ENCODE measurements at regions not wholly inside any gene's neighbourhood (a gene's known extent, or its start where the extent isn't known, plus 50 kb on each side); places are given as distances from the start of the nearest gene placed in this dataset.

DNA sequence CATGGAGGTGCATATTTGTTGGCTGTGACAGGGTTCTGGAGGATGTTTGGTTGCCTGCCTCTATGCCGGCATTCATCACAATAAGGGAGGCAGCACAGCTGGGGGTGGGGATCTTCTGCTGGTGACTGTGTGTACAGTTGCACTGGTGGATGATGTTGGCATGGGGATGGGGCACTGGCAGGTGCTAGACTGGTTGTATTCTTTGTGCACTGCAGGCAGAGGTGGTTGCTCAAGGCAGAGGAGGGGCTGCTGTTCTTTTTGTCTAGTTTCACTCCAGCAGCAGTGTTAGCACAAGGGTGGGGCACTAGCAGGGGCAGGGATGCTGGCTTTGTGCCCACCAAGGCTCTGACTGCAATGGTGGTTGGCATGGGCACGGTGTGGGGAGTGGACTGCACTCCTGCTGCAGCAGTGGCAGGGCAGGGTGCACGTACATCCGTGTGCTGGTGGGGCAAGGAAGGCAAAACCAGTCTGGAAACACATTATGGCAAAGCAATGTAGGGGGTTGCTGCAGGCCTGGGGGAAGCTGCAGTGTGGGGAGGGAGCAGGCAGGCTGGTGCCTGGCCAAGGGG is 69.3 kb downstream of the ISOC1 start:
- no peak for DNase-seq (ENCODE audit: low read depth)
- H3K4me3 ChIP-seq (ENCODE audit: low read depth, low read length): no peak overlapping the region
- TF ChIP-seq, protein P1, sequence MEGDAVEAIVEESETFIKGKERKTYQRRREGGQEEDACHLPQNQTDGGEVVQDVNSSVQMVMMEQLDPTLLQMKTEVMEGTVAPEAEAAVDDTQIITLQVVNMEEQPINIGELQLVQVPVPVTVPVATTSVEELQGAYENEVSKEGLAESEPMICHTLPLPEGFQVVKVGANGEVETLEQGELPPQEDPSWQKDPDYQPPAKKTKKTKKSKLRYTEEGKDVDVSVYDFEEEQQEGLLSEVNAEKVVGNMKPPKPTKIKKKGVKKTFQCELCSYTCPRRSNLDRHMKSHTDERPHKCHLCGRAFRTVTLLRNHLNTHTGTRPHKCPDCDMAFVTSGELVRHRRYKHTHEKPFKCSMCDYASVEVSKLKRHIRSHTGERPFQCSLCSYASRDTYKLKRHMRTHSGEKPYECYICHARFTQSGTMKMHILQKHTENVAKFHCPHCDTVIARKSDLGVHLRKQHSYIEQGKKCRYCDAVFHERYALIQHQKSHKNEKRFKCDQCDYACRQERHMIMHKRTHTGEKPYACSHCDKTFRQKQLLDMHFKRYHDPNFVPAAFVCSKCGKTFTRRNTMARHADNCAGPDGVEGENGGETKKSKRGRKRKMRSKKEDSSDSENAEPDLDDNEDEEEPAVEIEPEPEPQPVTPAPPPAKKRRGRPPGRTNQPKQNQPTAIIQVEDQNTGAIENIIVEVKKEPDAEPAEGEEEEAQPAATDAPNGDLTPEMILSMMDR (IDR thresholded peaks at IDR 0.05; ENCODE audit: low read depth, low read length, missing control alignments): no peak
- in situ Hi-C loops (cut with HindIII; ENCODE audit: low sequenced_read_pairs): no loop called here

DNA sequence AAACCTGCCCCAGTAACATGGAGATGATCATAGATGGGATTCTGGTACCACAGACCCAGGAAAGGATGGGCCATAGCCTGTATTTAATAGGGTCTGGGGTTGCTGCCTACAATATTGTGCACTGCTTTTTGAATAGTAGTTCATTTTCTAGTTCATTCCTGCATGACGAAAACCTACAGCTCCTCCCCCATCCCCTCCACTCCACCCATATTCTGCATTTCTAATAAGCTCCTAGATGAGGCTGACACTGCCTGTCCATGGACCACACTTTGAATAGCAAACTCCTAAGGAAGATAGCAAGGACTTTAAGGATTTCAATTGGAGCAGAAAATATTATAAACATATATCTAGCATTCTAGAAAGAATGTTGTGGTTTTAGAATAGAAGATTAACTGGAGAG is 75.5 kb downstream of the ISOC1 start:
- in situ Hi-C loops (cut with HindIII; ENCODE audit: low sequenced_read_pairs): no loop called here
- TF ChIP-seq, protein P1 (IDR thresholded peaks at IDR 0.05; ENCODE audit: low read depth, low read length, missing control alignments): no peak
- DNase-seq (ENCODE audit: low read depth): no peak
- H3K4me3 ChIP-seq (ENCODE audit: low read depth, low read length): no peak overlapping the region

DNA sequence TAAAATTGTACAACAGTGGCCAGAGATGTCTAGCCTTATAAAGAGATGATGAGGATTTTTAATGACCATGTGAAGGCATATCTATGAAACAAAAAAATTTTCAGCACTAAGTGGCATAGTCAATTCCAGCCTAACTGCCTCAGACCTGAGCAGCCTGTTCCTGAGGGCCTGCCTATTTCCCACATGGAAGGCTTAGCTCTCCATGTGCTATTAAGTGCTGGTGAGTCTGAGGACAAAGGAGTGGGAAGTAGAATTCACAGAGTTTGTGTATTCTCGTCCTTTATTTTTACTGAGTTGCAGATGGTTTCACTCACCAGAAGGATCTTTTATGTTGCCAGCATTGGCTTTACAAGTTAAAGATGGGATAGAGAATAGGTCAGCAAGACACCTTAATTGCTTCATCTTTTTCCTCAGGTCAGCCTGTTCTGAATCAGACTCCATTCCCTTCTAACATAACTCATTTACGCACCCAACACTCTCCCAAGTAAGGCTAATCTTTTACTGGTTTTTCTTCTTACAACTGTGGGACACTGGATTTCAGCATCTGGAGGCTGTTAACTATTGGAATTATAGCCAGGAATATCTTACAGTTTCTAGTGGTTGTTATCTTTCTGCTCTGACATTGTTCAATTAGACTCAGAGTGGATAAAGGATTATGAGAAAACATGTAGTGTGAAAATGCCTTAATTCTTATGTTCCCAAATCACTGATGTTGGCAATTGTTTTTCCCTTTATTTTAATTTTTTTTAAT is 76.8 kb downstream of the ISOC1 start:
- TF ChIP-seq, protein P1 (IDR thresholded peaks at IDR 0.05; ENCODE audit: low read depth, low read length, missing control alignments): no peak
- no peak overlapping the region for H3K4me3 ChIP-seq (ENCODE audit: low read depth, low read length)
- no peak for DNase-seq (ENCODE audit: low read depth)
- in situ Hi-C loops (cut with HindIII; ENCODE audit: low sequenced_read_pairs): no loop called here

DNA sequence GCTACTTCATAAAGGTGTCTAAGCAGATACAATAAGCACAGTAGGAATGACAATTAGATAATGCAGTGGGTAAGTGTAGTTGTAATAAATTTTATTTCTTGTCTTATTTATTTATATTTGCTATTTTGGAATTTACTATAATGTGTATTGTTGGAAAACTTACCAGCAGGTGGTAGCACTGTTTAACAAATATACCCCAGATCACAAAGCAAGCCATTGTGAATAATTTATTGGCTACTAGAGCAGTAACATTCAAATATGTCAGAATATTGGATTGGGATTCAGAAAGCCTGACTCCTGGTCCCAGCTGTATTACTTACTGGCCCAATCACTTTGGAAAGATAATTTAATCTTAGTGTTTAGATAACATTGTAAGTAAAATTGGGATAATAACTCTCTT is 78.0 kb downstream of the ISOC1 start:
- TF ChIP-seq, protein P1 (IDR thresholded peaks at IDR 0.05; ENCODE audit: low read depth, low read length, missing control alignments): no peak
- no peak overlapping the region for H3K4me3 ChIP-seq (ENCODE audit: low read depth, low read length)
- DNase-seq (ENCODE audit: low read depth): no peak
- in situ Hi-C loops (cut with HindIII; ENCODE audit: low sequenced_read_pairs): no loop called here

DNA sequence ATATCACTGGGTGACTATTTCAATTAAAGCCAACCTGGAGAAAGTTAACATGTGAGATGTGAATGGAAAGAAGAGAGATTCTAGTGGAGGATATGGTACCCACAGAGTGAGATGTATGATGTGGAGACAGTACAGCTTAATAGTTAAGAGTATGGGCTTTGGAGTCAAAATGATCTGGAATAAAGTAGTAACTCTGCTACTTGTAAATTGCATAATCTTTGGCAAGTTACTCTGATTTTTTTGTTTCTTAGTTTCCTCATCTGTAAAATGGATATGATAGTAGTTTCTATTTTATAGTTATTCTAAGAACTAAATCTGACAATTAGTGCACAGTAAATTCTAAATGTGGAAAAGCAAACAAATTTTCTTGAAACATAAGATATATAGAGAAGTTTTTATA is 79.2 kb downstream of the ISOC1 start:
- H3K4me3 ChIP-seq (ENCODE audit: low read depth, low read length): no peak overlapping the region
- in situ Hi-C loops (cut with HindIII; ENCODE audit: low sequenced_read_pairs): no loop called here
- TF ChIP-seq, protein P1 (IDR thresholded peaks at IDR 0.05; ENCODE audit: low read depth, low read length, missing control alignments): no peak
- no peak for DNase-seq (ENCODE audit: low read depth)

DNA sequence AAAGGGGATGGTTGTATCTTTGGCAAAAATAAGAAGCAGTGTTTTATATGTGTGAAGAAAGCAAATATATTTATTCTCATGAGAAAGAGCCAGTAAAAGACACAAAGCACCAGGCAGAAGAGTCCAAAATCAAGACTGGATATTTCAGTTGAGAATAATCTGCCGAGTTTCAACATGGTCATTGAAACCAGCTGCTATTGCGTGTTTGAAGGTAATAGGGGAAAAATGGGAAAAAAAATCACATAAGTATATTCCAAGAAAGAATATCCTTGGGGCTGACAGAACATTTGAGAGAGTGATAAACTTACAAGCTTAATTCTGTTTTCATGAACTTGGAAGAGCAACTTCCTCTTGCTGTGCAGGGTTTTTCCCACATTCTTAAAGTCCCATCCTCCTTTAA is 79.9 kb downstream of the ISOC1 start:
- in situ Hi-C loops (cut with HindIII; ENCODE audit: low sequenced_read_pairs): no loop called here
- TF ChIP-seq, protein P1 (IDR thresholded peaks at IDR 0.05; ENCODE audit: low read depth, low read length, missing control alignments): no peak
- DNase-seq (ENCODE audit: low read depth): no peak
- H3K4me3 ChIP-seq (ENCODE audit: low read depth, low read length): no peak overlapping the region
